HepG2 (cell line): ENCODE measurements at regions not wholly inside any gene's neighbourhood (a gene's known extent, or its start where the extent isn't known, plus 50 kb on each side); places are given as distances from the start of the nearest gene placed in this dataset.

Source experiments
- ATAC-seq: fragments of 200-7000 bp; cut with Tn5 transposase; 3 replicates; pipeline ENCODE4 v1.9.1; 2020; ENCODE audit warnings: mild to moderate bottlenecking, moderate library complexity
- BruUV-seq: library from RNA; stranded (reverse); fragments of 400-500 nt; replicated peaks from 2 replicates; lab custom pipeline; 2021; lab: Mats Ljungman, UMichigan
- CTCF ChIA-PET: fragments of 300-600 bp; formaldehyde crosslinking; extraction: SDS; loops from one replicate; lab custom pipeline; 2021; ENCODE audit warnings: low total read pairs, inconsistent platforms, low intra/inter-chr PET ratio; lab: Yijun Ruan, JAX
- POLR2A ChIA-PET: fragments of 350-600 bp; sonication (Branson Sonifier 250); formaldehyde crosslinking; loops from one replicate; lab custom pipeline; 2020; ENCODE audit warnings: antibody characterized with exemption, inconsistent platforms; lab: Yijun Ruan, JAX
- DNase-seq: peaks from one replicate; pipeline ENCODE4 v3.0.0-alpha.2; 2015; ENCODE audit warnings: low spot score
- FAIRE-seq: peaks from 3 replicates; lab custom pipeline; 2011; peaks lifted over from hg19 to GRCh38; lab: Jason Lieb, UNC
- H2AFZ ChIP-seq: one replicate; pipeline ENCODE4 v1.6.1; 2011; ENCODE audit warnings: low read length, inconsistent platforms
- H3K27ac ChIP-seq: fragments of 300-600 bp; 3 replicates; pipeline ENCODE4 v1.8.0; 2011; ENCODE audit warnings: mixed run types, mild to moderate bottlenecking, mixed read lengths, low read length, inconsistent platforms; ENCODE audit not compliant: insufficient read depth; ENCODE audit errors: extremely low read length
- H3K27me3 ChIP-seq, 2 experiments: fragments of 200-600 bp in 1 of 2; 2 replicates in 1 of 2; 3 replicates in 1 of 2; pipeline versions ENCODE4 v1.6.0 to v1.8.0; 2011; ENCODE audit warnings: low read length in 2 of 2, mild to moderate bottlenecking in 2 of 2, moderate library complexity in 2 of 2, inconsistent platforms in 1 of 2; ENCODE audit not compliant: insufficient read depth in 2 of 2, control insufficient read depth in 1 of 2
- H3K36me3 ChIP-seq, 2 experiments: fragments of 200-600 bp in 1 of 2; replicated peaks in 1 of 2; 2 replicates in 1 of 2; 3 replicates in 1 of 2; pipeline versions ENCODE4 v1.5.1 to v1.8.0; 2011; ENCODE audit warnings: low read length in 2 of 2, inconsistent platforms in 1 of 2; ENCODE audit not compliant: insufficient read depth in 2 of 2, control insufficient read depth in 1 of 2
- H3K4me1 ChIP-seq: 2 replicates; pipeline ENCODE4 v1.5.1; 2012; ENCODE audit warnings: low read length, inconsistent platforms; ENCODE audit not compliant: insufficient read depth
- H3K4me2 ChIP-seq: 2 replicates; pipeline ENCODE4 v1.6.0; 2011; ENCODE audit warnings: low read depth, low read length, inconsistent platforms
- H3K4me3 ChIP-seq, 3 experiments: fragments of 200-600 bp in 1 of 3; sonication (generic), shearing (Covaris generic) in 1 of 3; replicated peaks in 1 of 3; 2 replicates each; pipeline ENCODE4 v1.5.1; 2011 to 2016; ENCODE audit warnings: low read length in 3 of 3, inconsistent platforms in 2 of 3, low read depth in 2 of 3, mild to moderate bottlenecking in 2 of 3, control low read depth in 1 of 3, mixed read lengths in 1 of 3; ENCODE audit not compliant: insufficient read depth in 1 of 3
- H3K79me2 ChIP-seq: one replicate; pipeline ENCODE4 v1.6.1; 2011; ENCODE audit warnings: low read length, inconsistent platforms; ENCODE audit not compliant: insufficient read depth
- H3K9ac ChIP-seq: 2 replicates; pipeline ENCODE4 v1.6.0; 2011; ENCODE audit warnings: mild to moderate bottlenecking, low read depth, low read length, inconsistent platforms; ENCODE audit not compliant: insufficient read depth
- H3K9me3 ChIP-seq: 2 replicates; pipeline ENCODE4 v1.5.1; 2012; ENCODE audit warnings: mild to moderate bottlenecking, low read length
- H4K20me1 ChIP-seq: 2 replicates; pipeline ENCODE4 v1.6.0; 2011; ENCODE audit warnings: inconsistent platforms, mild to moderate bottlenecking, low read length, moderate library complexity; ENCODE audit not compliant: insufficient read depth
- CBX5 ChIP-seq: sonication (generic); formaldehyde crosslinking; IDR thresholded peaks from 2 replicates; pipeline ENCODE4 v1.4.0; 2020; ENCODE audit warnings: missing genetic modification reagents, borderline replicate concordance
- KAT8 ChIP-seq: IDR thresholded peaks from 2 replicates; pipeline ENCODE4 v1.6.1; 2016; ENCODE audit warnings: missing genetic modification reagents, missing compliant biosample characterization
- ZNF572 ChIP-seq: sonication (generic); formaldehyde crosslinking; IDR thresholded peaks from 2 replicates; pipeline ENCODE4 v1.5.1; 2020; ENCODE audit warnings: mild to moderate bottlenecking, missing genetic modification reagents
- ZNF883 ChIP-seq: sonication (generic); formaldehyde crosslinking; IDR thresholded peaks from 2 replicates; pipeline ENCODE4 v1.5.1; 2020; ENCODE audit warnings: mild to moderate bottlenecking, missing genetic modification reagents; ENCODE audit errors: not compliant biosample characterization
- WGBS: methylation state at CpG from one replicate; pipeline ENCODE4 v1.1.6; 2017; ENCODE audit warnings: low lambda C conversion rate; 5-methylcytosine and 5-hydroxymethylcytosine counted together
- in situ Hi-C: cut with HindIII; loops from 2 replicates; pipeline ENCODE4 v1.10.0; 2017; ENCODE audit warnings: low pct_unique_long_range_greater_than_20kb; ENCODE audit not compliant: extremely low pct_ligation_motif_present
- intact Hi-C: fragments of 100-400 bp; cut with micrococcal nuclease; formaldehyde crosslinking; loops from one replicate; pipeline ENCODE4 v1.10.0; 2022; ENCODE audit not compliant: unreplicated experiment
- TF ChIP-seq, protein P1 (sequence below): IDR thresholded peaks from 2 replicates; pipeline ENCODE4 v1.6.1; 2016
- TF ChIP-seq, protein P2 (sequence below): sonication (generic); formaldehyde crosslinking; IDR thresholded peaks from 2 replicates; pipeline ENCODE4 v1.9.0; 2021; ENCODE audit warnings: missing genetic modification reagents, borderline replicate concordance

- no TSS peak for BruUV-seq
- intact Hi-C loops: no loop called here
- no peak for ATAC-seq
- H3K27me3 ChIP-seq: no peaks in the 10 kb centered on the region
- no peaks in the 10 kb centered on the region for H4K20me1 ChIP-seq
- no peak overlapping the region for H3K9ac ChIP-seq
- H3K27ac ChIP-seq: no peak overlapping the region
- no peaks in the 10 kb centered on the region for H3K9me3 ChIP-seq
- WGBS: 0% methylated on average over 1 of the region's 1 CpG
- H2AFZ ChIP-seq: no peak overlapping the region
- POLR2A ChIA-PET: no interaction called here
- TF ChIP-seq ZNF883 (CRISPR knock-in tag): no peak
- TF ChIP-seq, protein P1, sequence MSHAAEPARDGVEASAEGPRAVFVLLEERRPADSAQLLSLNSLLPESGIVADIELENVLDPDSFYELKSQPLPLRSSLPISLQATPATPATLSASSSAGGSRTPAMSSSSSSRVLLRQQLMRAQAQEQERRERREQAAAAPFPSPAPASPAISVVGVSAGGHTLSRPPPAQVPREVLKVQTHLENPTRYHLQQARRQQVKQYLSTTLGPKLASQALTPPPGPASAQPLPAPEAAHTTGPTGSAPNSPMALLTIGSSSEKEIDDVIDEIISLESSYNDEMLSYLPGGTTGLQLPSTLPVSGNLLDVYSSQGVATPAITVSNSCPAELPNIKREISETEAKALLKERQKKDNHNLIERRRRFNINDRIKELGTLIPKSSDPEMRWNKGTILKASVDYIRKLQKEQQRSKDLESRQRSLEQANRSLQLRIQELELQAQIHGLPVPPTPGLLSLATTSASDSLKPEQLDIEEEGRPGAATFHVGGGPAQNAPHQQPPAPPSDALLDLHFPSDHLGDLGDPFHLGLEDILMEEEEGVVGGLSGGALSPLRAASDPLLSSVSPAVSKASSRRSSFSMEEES: no peak
- TF ChIP-seq CBX5 (CRISPR knock-in tag): no peak
- TF ChIP-seq ZNF572 (CRISPR knock-in tag): no peak
- no peak for TF ChIP-seq KAT8 (CRISPR knock-in tag)
- TF ChIP-seq, protein P2, sequence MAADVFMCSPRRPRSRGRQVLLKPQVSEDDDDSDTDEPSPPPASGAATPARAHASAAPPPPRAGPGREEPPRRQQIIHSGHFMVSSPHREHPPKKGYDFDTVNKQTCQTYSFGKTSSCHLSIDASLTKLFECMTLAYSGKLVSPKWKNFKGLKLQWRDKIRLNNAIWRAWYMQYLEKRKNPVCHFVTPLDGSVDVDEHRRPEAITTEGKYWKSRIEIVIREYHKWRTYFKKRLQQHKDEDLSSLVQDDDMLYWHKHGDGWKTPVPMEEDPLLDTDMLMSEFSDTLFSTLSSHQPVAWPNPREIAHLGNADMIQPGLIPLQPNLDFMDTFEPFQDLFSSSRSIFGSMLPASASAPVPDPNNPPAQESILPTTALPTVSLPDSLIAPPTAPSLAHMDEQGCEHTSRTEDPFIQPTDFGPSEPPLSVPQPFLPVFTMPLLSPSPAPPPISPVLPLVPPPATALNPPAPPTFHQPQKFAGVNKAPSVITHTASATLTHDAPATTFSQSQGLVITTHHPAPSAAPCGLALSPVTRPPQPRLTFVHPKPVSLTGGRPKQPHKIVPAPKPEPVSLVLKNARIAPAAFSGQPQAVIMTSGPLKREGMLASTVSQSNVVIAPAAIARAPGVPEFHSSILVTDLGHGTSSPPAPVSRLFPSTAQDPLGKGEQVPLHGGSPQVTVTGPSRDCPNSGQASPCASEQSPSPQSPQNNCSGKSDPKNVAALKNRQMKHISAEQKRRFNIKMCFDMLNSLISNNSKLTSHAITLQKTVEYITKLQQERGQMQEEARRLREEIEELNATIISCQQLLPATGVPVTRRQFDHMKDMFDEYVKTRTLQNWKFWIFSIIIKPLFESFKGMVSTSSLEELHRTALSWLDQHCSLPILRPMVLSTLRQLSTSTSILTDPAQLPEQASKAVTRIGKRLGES: no peak
- TF ChIP-seq, all 625 proteins: peak for 0
- CTCF ChIA-PET: no interaction called here
- no peak for DNase-seq
- no peaks in the 10 kb centered on the region for H3K79me2 ChIP-seq
- H3K36me3 ChIP-seq: no peaks in the 10 kb centered on the region
- H3K4me2 ChIP-seq: no peak overlapping the region
- no peak overlapping the region for H3K4me3 ChIP-seq
- no peak for FAIRE-seq
- in situ Hi-C loops: no loop called here
- H3K4me1 ChIP-seq: no peaks in the 10 kb centered on the region
These were observed 480.8 kb downstream of the XIRP2 start for GRCh38 chr2:167369083-167369482.
